HepG2 (cell line): ENCODE measurements at regions not wholly inside any gene's neighbourhood (a gene's known extent, or its start where the extent isn't known, plus 50 kb on each side); places are given as distances from the start of the nearest gene placed in this dataset.

Source experiments
- ATAC-seq: fragments of 200-7000 bp; cut with Tn5 transposase; 3 replicates; pipeline ENCODE4 v1.9.1; 2020; ENCODE audit warnings: mild to moderate bottlenecking, moderate library complexity
- BruUV-seq: library from RNA; stranded (reverse); fragments of 400-500 nt; replicated peaks from 2 replicates; lab custom pipeline; 2021; lab: Mats Ljungman, UMichigan
- CTCF ChIA-PET: fragments of 300-600 bp; formaldehyde crosslinking; extraction: SDS; loops from one replicate; lab custom pipeline; 2021; ENCODE audit warnings: low total read pairs, inconsistent platforms, low intra/inter-chr PET ratio; lab: Yijun Ruan, JAX
- POLR2A ChIA-PET: fragments of 350-600 bp; sonication (Branson Sonifier 250); formaldehyde crosslinking; loops from one replicate; lab custom pipeline; 2020; ENCODE audit warnings: antibody characterized with exemption, inconsistent platforms; lab: Yijun Ruan, JAX
- DNase-seq: peaks from one replicate; pipeline ENCODE4 v3.0.0-alpha.2; 2015; ENCODE audit warnings: low spot score
- FAIRE-seq: peaks from 3 replicates; lab custom pipeline; 2011; peaks lifted over from hg19 to GRCh38; lab: Jason Lieb, UNC
- H2AFZ ChIP-seq: one replicate; pipeline ENCODE4 v1.6.1; 2011; ENCODE audit warnings: low read length, inconsistent platforms
- H3K27ac ChIP-seq: fragments of 300-600 bp; 3 replicates; pipeline ENCODE4 v1.8.0; 2011; ENCODE audit warnings: mixed run types, mild to moderate bottlenecking, mixed read lengths, low read length, inconsistent platforms; ENCODE audit not compliant: insufficient read depth; ENCODE audit errors: extremely low read length
- H3K27me3 ChIP-seq, 2 experiments: fragments of 200-600 bp in 1 of 2; 2 replicates in 1 of 2; 3 replicates in 1 of 2; pipeline versions ENCODE4 v1.6.0 to v1.8.0; 2011; ENCODE audit warnings: low read length in 2 of 2, mild to moderate bottlenecking in 2 of 2, moderate library complexity in 2 of 2, inconsistent platforms in 1 of 2; ENCODE audit not compliant: insufficient read depth in 2 of 2, control insufficient read depth in 1 of 2
- H3K36me3 ChIP-seq, 2 experiments: fragments of 200-600 bp in 1 of 2; replicated peaks in 1 of 2; 2 replicates in 1 of 2; 3 replicates in 1 of 2; pipeline versions ENCODE4 v1.5.1 to v1.8.0; 2011; ENCODE audit warnings: low read length in 2 of 2, inconsistent platforms in 1 of 2; ENCODE audit not compliant: insufficient read depth in 2 of 2, control insufficient read depth in 1 of 2
- H3K4me1 ChIP-seq: 2 replicates; pipeline ENCODE4 v1.5.1; 2012; ENCODE audit warnings: low read length, inconsistent platforms; ENCODE audit not compliant: insufficient read depth
- H3K4me2 ChIP-seq: 2 replicates; pipeline ENCODE4 v1.6.0; 2011; ENCODE audit warnings: low read depth, low read length, inconsistent platforms
- H3K4me3 ChIP-seq, 3 experiments: fragments of 200-600 bp in 1 of 3; sonication (generic), shearing (Covaris generic) in 1 of 3; replicated peaks in 1 of 3; 2 replicates each; pipeline ENCODE4 v1.5.1; 2011 to 2016; ENCODE audit warnings: low read length in 3 of 3, inconsistent platforms in 2 of 3, low read depth in 2 of 3, mild to moderate bottlenecking in 2 of 3, control low read depth in 1 of 3, mixed read lengths in 1 of 3; ENCODE audit not compliant: insufficient read depth in 1 of 3
- H3K79me2 ChIP-seq: one replicate; pipeline ENCODE4 v1.6.1; 2011; ENCODE audit warnings: low read length, inconsistent platforms; ENCODE audit not compliant: insufficient read depth
- H3K9ac ChIP-seq: 2 replicates; pipeline ENCODE4 v1.6.0; 2011; ENCODE audit warnings: mild to moderate bottlenecking, low read depth, low read length, inconsistent platforms; ENCODE audit not compliant: insufficient read depth
- H3K9me3 ChIP-seq: 2 replicates; pipeline ENCODE4 v1.5.1; 2012; ENCODE audit warnings: mild to moderate bottlenecking, low read length
- H4K20me1 ChIP-seq: 2 replicates; pipeline ENCODE4 v1.6.0; 2011; ENCODE audit warnings: inconsistent platforms, mild to moderate bottlenecking, low read length, moderate library complexity; ENCODE audit not compliant: insufficient read depth
- AGO2 ChIP-seq: fragments of 200-400 bp; formaldehyde crosslinking; optimal IDR thresholded peaks from 2 replicates; pipeline ENCODE3; 2017; ENCODE audit warnings: mild to moderate bottlenecking, low read depth, low read length, moderate library complexity
- FOXP4 ChIP-seq: sonication (generic); formaldehyde crosslinking; IDR thresholded peaks from 2 replicates; pipeline ENCODE4 v1.4.0; 2020; ENCODE audit warnings: missing genetic modification reagents
- LBX2 ChIP-seq: sonication (generic); formaldehyde crosslinking; IDR thresholded peaks from 2 replicates; pipeline ENCODE4 v1.5.0; 2020; ENCODE audit warnings: missing genetic modification reagents, mild to moderate bottlenecking, borderline replicate concordance
- NFE2L2 ChIP-seq: fragments of 150-350 bp; IDR thresholded peaks from 2 replicates; pipeline ENCODE4 v1.6.1; 2014; ENCODE audit warnings: low read length
- ZFP1 ChIP-seq: IDR thresholded peaks from 2 replicates; pipeline ENCODE4 v1.6.1; 2016
- ZIK1 ChIP-seq: sonication (generic); formaldehyde crosslinking; IDR thresholded peaks from 2 replicates; pipeline ENCODE4 v1.5.0; 2020; ENCODE audit warnings: mild to moderate bottlenecking, low read depth, missing genetic modification reagents, borderline replicate concordance
- ZNF253 ChIP-seq: sonication (generic); formaldehyde crosslinking; IDR thresholded peaks from 2 replicates; pipeline ENCODE4 v1.8.0; 2022; ENCODE audit warnings: mild to moderate bottlenecking, missing genetic modification reagents, borderline replicate concordance
- ZNF333 ChIP-seq: sonication (generic); formaldehyde crosslinking; IDR thresholded peaks from 2 replicates; pipeline ENCODE4 v1.4.0; 2020; ENCODE audit warnings: mild to moderate bottlenecking, missing genetic modification reagents, borderline replicate concordance
- WGBS: methylation state at CpG from one replicate; pipeline ENCODE4 v1.1.6; 2017; ENCODE audit warnings: low lambda C conversion rate; 5-methylcytosine and 5-hydroxymethylcytosine counted together
- in situ Hi-C: cut with HindIII; loops from 2 replicates; pipeline ENCODE4 v1.10.0; 2017; ENCODE audit warnings: low pct_unique_long_range_greater_than_20kb; ENCODE audit not compliant: extremely low pct_ligation_motif_present
- intact Hi-C: fragments of 100-400 bp; cut with micrococcal nuclease; formaldehyde crosslinking; loops from one replicate; pipeline ENCODE4 v1.10.0; 2022; ENCODE audit not compliant: unreplicated experiment

GRCh38 chr7:15784694-15785030 is 98.2 kb upstream of the MEOX2 start:
- in situ Hi-C loops (no loop called here), intact Hi-C loops (no loop called here)
- POLR2A ChIA-PET, result no interaction called here
- Histone ChIP-seq H2AFZ (no peak overlapping the region), H3K4me3 (no peak overlapping the region), H3K9me3 (peaks cover 51% of the 10 kb centered on the region), H3K27ac (no peak overlapping the region), H3K4me2 (no peak overlapping the region), H3K27me3 (no peaks in the 10 kb centered on the region), H4K20me1 (no peaks in the 10 kb centered on the region), H3K9ac (no peak overlapping the region), H3K79me2 (no peaks in the 10 kb centered on the region), H3K4me1 (no peaks in the 10 kb centered on the region), H3K36me3 (no peaks in the 10 kb centered on the region)
- FAIRE-seq, result no peak
- TF ChIP-seq FOXP4 (no peak), ZIK1 (CRISPR knock-in tag) (no peak), AGO2 (no peak), ZFP1 (CRISPR knock-in tag) (no peak), NFE2L2 (no peak), ZNF333 (no peak), ZNF253 (CRISPR knock-in tag) (no peak), LBX2 (no peak)
- BruUV-seq, result no TSS peak
- no peak for DNase-seq
- WGBS, result 16% methylated on average over 3 of the region's 3 CpGs
- CTCF ChIA-PET, result no interaction called here
- no peak for ATAC-seq
